ENCODE measurements at regions not wholly inside any gene's neighbourhood (a gene's known extent, or its start where the extent isn't known, plus 50 kb on each side); places are given as distances from the start of the nearest gene placed in this dataset.

GRCh38 chr10:113319479-113319878, 233.4 kb upstream of the HABP2 start:
- in situ Hi-C loops (cut with HindIII; ENCODE audit: low sequenced_read_pairs): no loop called here

DNA sequence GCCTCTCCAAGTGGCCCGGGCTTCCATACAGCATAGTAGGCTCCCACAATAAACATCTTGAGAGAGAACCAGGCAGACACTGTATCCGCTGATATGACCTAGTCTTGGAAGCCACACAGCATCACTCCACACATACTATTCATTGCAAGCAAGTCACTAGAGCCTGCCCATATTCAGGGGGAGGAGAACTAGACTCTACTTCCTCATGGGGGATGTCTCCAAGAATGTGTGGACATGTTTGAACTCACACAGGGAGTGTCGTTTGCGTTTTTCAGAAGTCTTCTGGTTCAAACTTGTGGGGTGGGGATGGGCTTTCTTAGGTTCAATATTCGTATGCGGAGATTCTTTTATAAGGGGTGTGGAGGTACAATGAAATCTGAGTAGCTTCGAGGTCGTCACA, 232.6 kb upstream of the HABP2 start:
- in situ Hi-C loops (cut with HindIII; ENCODE audit: low sequenced_read_pairs): no loop called here

GRCh38 chr10:113320987-113321386, 231.9 kb upstream of the HABP2 start:
- in situ Hi-C loops (cut with HindIII; ENCODE audit: low sequenced_read_pairs): no loop called here

- in situ Hi-C loops (cut with HindIII; ENCODE audit: low sequenced_read_pairs): no loop called here
These were observed 230.0 kb upstream of the HABP2 start for GRCh38 chr10:113322843-113323242.

- in situ Hi-C loops (cut with HindIII; ENCODE audit: low sequenced_read_pairs): no loop called here
These were observed 228.9 kb upstream of the HABP2 start for GRCh38 chr10:113323985-113324384.

DNA sequence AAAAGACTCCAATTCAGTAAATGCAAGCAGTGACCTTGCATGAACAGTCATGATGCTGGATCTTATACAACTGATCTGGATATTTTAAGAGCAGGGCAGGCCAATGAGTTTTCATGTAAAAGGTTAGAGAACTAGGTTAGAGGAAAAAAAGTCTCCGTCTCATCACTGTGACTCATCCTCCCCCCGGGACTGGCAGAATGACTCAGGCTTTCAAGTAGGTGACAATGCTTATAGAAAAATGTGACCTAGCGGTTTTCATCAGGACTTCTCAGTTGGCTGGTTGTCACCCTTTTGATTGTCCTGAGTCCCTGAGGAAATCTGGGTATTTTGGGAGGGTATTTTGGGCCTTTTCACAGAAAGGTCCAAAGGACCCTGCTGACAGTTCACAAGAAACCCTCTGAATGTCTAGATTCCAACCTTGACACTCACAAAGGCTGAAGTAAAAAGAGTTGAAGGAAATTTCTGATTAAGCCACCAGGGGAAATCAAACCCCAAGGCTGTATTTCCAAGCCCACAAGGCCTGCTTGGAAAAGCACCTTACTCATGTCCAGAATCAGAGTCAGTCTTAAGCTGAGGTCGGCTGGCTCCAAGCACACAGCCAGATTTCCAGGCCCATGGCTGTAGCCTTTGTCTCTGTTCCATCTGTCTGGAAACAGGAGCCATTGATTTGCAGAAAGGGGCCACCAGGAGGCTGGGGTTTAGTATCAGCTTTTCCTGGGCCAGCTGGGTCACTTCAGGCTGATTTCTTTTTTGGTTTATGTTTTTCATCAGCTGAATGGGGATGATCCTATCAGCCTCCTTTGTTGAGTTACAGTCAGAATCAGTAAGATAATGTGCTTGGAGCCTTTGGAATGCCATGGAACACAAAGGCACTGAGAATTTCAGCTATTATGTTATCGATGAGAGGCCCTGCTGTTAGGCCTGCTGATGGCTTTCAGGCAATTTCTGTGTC, 226.4 kb upstream of the HABP2 start:
- in situ Hi-C loops (cut with HindIII; ENCODE audit: low sequenced_read_pairs): no loop called here

- in situ Hi-C loops (cut with HindIII; ENCODE audit: low sequenced_read_pairs): no loop called here
These were observed 223.7 kb upstream of the HABP2 start for GRCh38 chr10:113329121-113329596.

- in situ Hi-C loops (cut with HindIII; ENCODE audit: low sequenced_read_pairs): no loop called here
These were observed 220.9 kb upstream of the HABP2 start for GRCh38 chr10:113331961-113332360.

DNA sequence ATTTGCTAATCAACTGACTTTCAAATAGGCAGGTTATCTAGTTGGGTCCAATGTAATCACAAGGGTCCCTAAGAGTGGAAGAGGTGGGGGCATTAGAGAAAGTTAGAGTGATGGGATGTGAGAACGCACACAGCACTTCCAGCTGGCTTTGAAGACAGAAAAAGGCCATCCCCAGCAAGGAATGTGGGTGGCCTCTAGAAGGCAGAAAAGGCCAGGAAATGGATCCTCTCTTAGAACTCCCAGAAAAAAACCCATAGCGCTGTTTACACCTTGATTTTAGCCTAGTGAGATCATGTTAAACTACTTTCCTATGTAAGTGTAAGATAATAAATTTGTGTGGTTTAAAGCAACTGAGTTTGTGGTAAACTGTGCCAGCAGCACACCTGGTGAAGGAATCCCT, 219.5 kb upstream of the HABP2 start:
- in situ Hi-C loops (cut with HindIII; ENCODE audit: low sequenced_read_pairs): no loop called here

DNA sequence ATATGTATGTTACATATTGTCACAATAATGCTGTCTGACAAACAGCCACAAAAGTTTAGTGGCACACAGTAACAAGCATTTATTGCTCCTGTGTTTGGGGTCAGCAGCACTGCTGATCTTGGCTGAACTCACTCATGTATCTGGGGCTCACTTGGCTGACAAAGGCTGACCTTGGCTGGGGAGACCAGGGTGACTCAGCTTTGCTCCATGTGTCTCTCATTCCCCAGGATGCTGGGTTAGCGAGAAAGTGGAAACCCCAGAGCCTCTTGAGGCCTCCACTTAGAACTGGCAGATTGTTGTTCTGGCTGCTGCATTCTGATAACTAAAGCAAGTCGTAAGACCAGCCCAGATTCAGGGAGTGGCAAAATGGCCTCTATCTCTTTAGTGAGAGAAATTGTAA, 217.3 kb upstream of the HABP2 start:
- in situ Hi-C loops (cut with HindIII; ENCODE audit: low sequenced_read_pairs): no loop called here

DNA sequence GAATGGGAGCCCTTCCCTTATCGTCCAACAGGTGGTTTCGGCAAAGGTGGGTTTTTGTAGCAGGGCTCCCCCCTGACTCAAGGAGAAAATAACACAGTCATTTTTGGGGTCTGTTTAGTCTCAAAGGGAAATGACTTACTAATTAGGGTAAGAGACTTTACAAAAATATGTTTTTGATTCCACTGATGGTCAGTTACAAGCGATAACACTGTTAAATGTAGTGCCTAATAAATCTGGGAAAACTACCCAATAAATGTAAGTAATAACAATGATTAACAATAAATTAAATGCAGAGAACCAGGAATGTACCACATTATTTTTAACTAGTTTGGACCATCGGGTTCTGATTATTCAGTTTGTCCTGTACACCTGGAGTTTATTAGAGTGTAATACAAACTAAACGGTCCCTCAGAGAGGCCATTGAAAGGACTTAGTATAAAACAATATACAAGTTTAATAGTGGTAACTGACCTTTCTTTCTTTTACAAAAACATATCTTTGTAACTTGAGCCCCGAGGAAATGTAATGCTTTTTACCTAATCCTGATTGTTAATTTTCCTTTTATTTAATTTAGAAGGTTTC, 216.2 kb upstream of the HABP2 start:
- in situ Hi-C loops (cut with HindIII; ENCODE audit: low sequenced_read_pairs): no loop called here

DNA sequence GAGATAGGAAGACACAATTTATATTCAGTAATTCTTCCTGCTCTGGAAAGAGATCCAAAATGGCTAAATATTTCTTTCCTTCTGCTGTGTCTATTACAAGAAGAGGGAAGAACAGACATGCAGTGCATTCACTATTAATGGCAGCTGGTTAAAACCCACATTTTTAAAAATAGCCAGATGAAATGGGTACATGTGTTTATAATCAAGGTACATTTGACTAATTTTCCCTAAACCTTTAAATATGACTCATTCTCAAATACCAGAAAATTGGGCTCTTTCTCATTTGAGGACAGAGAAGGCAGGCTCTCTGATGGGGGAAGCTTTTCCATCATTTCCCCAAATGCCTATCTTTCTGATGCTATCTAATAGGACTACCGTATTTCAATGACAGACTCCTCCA, 215.7 kb upstream of the HABP2 start:
- in situ Hi-C loops (cut with HindIII; ENCODE audit: low sequenced_read_pairs): no loop called here

DNA sequence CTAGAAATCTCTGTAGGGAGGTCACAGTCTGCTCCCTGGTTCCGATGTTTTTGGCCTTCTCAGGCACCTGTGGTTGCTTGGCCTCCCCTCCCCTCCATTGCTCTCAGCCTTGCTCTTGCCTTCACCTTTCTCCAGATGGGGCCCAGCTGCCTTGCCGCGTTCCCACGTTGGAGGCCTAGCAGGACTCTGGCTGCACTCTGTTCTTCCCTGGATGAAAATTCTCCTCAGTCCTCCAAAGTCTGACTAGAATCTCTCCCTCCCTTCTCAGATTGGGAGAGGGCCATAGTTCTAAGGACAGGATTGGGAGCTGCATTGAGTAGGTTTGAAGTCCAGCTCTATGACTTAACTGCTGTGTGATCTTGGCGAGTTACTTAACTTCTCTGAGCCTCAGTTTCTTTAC, 213.7 kb upstream of the HABP2 start:
- in situ Hi-C loops (cut with HindIII; ENCODE audit: low sequenced_read_pairs): no loop called here

DNA sequence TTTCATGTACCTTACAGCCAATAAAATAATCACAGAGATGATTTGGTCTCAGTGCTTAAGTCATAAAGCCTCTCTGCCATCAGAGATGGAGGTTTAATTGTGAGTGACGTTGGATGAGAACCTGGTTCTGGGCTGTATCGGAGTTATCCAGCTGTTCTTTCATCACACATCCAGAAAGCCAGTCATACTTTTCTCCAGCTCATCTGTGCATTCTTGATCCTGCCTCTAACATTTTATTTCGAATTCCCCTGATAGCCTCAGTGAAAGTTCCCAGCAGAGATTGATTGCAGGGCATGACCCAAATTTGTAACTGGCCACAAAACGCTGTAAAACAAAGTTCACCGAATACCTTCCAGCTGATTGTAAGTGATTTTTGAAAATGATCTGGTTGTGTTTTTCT, 212.6 kb upstream of the HABP2 start:
- in situ Hi-C loops (cut with HindIII; ENCODE audit: low sequenced_read_pairs): no loop called here

DNA sequence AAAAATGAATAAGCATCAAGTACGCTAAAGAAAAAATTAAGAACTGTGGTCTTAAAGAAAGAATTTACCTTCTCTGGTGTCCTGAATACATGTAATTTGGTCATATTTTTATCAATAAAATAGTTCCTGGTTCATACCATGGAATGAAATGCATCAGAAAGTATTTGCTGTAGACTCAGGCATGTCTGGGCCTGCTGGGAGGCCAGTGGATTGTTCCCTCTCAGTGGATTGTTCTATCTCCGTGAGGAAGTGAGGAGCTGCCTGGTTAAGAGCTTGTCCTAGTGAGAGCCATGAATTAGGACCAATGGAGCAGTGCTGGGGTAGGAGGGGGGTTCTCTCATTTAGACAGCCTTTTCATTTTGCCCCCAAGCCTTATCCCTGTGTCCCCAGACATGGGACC, 211.7 kb upstream of the HABP2 start:
- in situ Hi-C loops (cut with HindIII; ENCODE audit: low sequenced_read_pairs): no loop called here

DNA sequence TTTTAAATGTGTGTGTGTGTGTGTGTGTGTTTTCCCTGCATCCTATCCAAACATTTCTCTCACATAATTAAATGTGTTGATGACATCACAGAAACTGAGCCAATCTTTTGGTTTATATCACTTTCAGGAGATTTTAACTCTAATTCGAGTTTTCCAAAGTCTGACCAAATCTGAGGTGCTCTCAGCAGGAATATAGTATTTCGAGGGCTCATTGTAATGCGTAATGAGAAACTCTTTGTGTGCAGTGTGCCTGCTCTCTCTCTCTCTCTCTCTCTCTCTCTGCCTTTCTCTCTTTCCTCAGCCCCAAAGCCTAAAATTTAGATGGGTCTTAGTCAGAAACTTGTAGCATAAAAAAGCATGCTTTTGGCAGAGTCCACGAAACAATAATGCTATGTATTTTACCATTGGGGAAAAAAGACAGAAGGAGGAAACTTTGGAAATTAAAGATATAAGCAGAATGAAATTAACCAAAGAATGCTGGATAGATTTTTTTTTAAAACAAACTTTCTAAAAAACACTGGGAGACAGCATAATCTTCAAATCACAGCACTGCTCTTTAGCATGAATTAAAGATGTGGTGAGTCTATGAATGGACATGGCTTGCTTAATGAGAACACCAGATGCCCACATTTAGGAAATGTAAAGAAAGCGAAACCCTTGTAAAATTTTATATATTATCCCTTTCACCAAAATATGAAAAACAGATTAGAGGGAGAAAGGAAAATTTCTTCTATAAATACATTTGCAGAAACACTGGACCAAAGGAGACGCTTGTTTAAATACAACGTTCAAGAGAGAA, 206.8 kb upstream of the HABP2 start:
- in situ Hi-C loops (cut with HindIII; ENCODE audit: low sequenced_read_pairs): no loop called here

- in situ Hi-C loops (cut with HindIII; ENCODE audit: low sequenced_read_pairs): no loop called here
These were observed 205.3 kb upstream of the HABP2 start for GRCh38 chr10:113347508-113347907.

DNA sequence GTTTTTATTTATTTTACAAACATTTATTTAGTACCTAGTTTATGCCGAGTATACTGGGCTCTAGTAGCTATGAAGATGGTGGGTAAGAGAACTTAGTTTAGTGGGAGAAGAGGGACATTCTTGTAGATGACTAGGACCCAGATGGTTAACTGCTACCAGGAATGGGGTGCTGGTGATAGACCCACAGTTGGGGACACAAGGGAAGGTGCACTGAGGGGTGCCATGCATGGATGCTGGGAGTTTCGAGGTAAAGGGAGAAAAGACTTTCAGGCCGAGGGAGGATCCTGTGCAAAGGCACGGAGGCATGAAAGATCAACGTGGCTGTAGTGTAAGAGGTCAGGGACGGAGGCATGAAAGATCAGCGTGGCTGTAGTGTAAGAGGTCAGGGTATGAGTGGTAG, 204.2 kb upstream of the HABP2 start:
- in situ Hi-C loops (cut with HindIII; ENCODE audit: low sequenced_read_pairs): no loop called here

DNA sequence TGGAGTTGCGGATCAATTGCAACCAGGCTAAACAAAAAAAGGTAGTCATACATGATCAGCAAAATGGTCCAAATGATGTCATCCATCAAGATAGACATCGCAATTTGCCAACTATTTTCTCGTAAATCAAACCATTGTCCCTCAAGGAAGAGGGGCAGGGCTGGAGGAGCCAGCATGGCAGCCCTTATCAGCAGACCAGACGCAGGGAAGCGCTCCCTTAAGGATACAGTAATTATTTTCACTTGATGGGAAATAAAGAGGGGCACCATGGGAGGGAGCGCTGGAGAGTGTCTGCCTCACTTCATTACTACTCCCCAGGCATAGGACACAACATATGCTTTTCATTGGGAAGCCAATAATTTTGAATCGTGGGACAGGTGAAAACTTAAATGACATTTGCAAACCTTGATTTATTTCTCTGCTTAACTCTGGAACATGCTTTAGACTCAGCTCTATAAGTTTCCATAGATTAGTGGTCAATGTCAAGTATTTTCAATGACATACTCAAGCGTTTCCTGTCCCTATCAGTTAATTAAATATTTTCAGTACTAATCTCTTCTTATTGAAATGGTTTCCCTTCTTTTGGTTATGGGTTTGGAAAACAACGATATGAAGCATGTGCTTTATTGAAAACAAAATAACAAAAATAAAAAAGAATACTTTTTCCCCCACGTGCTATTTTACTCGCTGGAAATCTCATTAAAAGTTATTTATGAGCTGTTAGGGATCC, 202.4 kb upstream of the HABP2 start:
- in situ Hi-C loops (cut with HindIII; ENCODE audit: low sequenced_read_pairs): no loop called here

DNA sequence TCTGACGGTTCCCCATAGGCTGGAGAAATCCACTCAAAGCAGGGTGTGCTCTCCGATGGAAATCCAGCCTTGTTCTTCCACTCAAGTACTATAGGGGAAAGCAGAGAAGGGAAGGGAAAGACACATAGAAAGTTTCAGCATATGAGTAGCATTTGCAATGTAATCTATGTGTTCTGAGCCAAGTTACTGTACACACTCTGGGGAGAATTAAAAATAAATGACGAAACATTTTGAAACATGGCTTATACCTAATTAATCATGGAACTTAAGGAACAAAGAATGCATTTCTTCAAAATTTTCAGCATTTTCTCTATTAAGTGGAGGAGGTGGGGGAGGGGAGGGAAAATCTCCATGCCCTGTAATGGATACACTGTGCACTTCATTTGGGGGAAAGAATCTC, 198.1 kb upstream of the HABP2 start:
- in situ Hi-C loops (cut with HindIII; ENCODE audit: low sequenced_read_pairs): loop anchor here (5.0 kb wide), 2 partner anchors 47 to 78 kb away; no protein-coding TSS in a partner anchor

Data from endothelial cell of hepatic sinusoid (primary cell).